HG02571 (cell line): ENCODE measurements at regions not wholly inside any gene's neighbourhood (a gene's known extent, or its start where the extent isn't known, plus 50 kb on each side); places are given as distances from the start of the nearest gene placed in this dataset.
"Not testable (repeated sequence)": the region's sequence is repeated elsewhere in the genome, so short reads cannot be mapped to it uniquely, and the experiment has no call there.

Experiments
- ATAC-seq: cut with Tn5 transposase; IDR thresholded peaks from one replicate; pipeline ENCODE4 v1.9.1; 2021; ENCODE audit warnings: mild to moderate bottlenecking, moderate library complexity; ENCODE audit not compliant: unreplicated experiment

GRCh38 chr13:50129706-50130122 lies 114.5 kb downstream of the KCNRG start:
- no peak for ATAC-seq

- ATAC-seq = no peak
Measured at GRCh38 chr13:50130123-50130946, 115.1 kb downstream of the KCNRG start.

- ATAC-seq = no peak
Measured at GRCh38 chr13:50131920-50132903, 117.0 kb downstream of the KCNRG start.

DNA sequence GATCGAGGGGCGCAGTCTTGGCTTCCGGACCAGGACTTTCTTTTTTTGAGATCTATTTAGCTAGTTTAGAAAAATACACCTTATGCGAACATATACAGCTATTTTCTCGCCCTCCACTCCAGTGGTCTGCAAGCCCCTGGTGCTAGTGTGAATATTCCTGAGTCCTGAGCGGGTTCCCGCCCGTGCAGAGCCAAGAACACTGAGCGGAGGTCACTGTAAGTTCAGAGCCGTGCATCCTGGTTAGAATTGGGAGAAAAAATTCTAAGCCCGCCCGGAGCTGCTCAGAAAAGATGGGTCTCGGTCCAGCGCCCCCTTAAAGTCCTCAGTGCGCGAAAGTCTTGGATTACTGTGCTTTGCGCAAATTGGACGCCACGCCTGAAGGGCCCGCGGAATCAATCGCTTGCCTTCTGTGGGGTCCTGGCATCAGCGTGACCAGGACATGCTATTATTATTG lies 117.7 kb downstream of the KCNRG start:
- ATAC-seq = no peak

- no peak for ATAC-seq
Measured at GRCh38 chr13:50133358-50133953, 118.2 kb downstream of the KCNRG start.

DNA sequence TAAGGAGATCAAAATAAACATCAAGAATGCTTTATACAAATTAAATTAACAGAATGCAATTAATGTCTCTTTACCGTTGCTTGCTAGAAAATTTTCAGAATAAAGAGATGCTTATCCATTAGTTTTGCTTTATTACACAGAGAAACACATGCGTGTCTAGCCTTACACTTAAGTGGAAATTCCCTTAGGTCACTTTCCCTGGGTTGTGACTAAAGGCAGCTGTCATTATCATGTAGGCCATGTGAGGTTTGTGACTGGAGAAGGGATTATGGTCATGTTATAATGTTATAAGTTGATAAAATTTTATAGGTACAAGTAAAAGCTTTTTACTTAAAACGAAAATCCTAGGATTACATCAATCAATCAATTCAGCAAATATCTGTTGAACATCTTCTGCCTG lies 121.0 kb downstream of the KCNRG start:
- no peak for ATAC-seq

DNA sequence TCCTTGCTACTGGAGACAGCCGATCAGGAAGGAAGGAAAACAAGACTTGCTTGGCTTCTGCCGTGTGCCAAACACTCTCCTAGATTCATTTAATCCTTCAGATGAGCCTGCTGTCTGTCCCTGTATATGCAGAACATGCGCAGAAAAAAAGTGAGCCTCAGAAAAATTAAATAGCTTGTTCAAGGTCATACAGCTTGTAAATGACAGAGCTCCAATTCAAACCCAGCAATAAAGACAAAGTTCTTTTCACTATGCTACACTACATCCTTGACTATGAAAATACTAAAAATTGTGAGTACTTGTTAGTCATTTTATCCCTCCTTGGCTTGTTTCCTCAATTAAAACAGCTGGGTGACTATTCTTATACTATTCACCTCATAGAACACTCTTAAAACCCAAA lies 121.4 kb downstream of the KCNRG start:
- ATAC-seq = no peak

DNA sequence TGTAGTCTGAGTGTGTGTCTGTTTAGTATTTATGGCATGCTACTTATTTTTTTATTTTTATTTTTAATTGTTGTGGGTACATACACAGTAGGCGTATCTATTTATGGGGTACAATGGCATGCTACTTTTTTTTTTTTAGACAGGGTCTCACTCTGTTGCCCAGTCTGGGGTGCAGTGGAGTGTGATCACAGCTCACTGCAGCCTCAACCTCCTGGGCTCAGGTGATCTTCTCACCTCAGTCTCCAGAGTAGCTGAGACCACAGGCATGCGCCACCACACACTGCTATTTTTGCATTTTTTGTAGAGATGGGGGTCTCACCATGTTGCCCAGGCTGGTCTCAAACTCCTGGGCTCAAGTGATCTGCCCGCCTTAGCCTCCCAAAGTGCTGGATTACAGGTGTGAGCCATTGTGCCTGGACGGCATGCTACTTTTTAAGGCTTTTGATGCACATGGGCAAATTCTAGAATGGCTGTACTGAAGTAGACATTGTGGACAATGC lies 124.2 kb downstream of the KCNRG start:
- ATAC-seq = not testable (repeated sequence)

GRCh38 chr13:50140153-50140552 lies 124.9 kb downstream of the KCNRG start:
- ATAC-seq = no peak

DNA sequence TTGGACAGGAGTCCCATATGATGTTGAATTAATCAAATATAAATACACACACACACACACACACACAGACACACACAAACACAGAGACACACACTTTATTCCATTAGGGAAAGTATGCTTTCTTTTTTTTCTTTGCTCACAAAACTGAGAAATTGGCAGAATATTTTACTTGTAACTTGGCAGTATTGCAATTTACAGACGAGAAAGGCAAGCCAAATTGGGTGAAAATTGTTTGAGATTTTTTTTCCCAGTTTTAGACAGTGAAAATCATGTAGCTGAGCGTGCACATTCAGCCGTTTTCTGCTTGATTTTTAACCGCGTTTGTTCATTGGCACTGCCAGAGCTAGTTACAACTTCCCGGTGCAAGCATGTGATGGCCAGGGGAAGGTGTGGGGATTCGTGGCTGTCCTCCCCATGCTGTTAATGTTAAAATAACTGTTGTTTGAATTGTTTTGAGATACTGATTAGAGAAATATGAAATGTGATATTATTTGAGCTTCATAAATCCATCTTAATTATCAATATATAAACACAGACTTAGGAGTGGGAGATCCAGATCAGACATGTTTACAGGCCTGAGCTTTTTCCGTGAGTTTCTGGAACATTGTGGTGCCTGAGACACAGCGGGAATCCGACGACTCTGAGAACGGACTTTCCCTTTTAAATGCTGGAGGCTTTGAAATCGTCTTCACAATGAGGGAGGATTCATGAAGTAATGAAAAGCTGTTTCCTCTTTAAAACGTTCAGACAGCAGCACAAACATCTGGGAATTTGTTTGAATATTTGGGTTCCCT lies 125.5 kb downstream of the KCNRG start:
- no peak for ATAC-seq

- ATAC-seq = no peak
Measured at GRCh38 chr13:50141375-50141975, 126.2 kb downstream of the KCNRG start.

DNA sequence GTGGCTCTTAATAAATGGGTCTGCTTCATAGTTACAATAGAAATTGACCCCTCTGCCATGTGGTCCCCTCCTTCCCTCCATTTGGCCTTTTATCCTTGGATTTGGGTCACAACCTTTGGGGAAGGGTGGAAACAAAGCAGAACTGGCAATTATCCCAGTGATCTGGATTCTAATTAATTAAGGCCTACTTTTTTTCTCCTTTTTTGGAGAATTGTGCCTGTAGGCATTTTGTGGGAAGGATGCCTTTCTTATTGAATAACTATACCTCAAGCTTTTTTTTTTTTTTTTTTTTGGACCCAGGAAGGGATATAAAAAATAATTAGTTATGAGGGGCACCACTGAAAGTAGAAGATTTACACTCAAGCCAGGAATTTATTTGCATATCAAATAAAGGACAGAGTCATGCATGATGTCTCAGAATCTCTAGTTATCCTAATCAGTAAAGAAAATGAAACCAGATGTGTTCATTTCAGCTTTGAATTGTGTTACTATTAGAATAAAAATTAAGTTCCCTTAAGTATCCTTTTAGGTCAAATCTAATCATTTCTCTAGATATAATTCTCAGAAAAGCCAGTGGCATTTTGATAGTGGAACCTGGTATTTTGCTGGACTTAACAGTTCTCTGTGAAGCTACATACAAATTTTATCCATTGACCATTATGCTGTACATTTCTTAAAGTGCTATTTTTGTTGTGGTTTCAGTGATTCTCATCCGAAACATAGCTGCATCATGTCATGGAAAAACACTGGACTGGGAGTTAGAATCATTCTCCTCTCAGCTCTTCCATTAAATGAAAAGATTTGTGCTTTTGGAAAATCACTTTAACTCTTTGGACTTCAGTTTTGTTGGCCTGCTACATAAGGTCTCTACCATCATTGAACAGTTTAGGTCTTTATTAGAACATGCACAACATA lies 129.3 kb downstream of the KCNRG start:
- ATAC-seq = no peak

DNA sequence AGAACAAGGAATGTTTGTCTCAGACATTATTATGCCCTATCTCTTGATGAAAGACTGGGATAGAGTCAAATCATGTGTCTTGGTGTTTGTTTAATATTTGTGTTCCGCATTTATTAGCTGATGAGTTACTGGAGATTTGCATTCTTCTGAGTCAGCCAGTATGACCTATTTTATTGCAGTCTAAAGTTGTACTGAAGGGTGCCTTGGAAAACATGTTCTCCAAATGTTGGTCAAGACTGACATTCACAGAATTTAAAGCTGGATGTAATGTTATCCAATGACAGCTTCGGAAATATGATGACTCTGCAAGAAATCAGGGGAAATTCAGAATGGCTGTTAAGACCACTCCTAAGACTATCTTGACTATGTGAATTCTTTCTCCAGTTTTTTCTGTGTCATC lies 134.0 kb downstream of the KCNRG start:
- no peak for ATAC-seq

DNA sequence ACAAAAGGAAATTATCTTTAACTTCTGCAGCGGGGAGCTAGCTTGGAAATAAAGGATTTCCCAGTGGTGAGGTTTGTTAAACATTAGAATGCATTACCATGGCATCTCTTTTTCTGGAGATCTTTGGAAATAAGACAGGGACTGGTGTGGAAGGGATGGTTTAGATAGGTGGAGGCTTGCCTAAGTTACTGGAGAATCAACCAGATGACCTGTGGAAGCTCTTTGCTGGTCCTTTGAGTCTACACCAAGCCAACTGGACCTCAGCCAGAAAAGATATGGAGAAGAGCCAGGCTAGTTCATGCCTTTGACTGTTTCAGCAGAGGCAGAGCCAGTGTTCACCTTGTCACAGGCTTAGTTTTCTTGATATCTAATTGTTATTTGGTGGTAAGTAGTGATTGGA lies 134.7 kb downstream of the KCNRG start:
- no peak for ATAC-seq

GRCh38 chr13:50152224-50152623 lies 137.0 kb downstream of the KCNRG start:
- no peak for ATAC-seq

DNA sequence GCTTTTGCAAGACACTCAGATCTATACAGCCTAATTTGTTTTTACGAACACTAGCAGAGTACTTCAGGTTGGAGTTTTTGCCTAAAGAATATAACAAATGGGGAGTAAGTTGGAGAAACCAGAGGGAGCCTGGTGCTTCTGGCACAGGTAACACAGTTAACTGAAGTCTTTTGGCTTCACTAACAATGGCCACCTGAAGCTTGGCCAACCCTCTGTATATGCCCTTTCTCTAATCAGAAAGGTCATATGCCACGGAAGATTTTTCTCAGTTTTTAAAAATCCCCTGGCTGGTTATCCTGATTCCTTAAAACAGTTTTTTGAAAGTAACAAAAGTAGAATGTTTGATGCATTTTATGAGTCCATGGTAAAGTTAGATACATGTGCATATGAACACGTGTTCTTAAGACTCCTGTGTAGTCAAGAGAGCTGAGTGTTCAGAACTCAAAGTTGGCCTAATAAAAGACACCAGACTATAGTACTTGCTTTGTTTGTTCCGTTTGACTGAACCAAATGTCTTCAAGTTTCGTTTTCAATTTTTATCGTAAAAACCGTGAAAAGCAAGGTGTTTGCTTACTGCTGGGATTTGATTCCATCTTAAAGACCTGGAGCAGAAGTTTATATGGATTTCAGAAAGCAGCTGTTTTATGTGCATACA lies 137.5 kb downstream of the KCNRG start:
- ATAC-seq = no peak

DNA sequence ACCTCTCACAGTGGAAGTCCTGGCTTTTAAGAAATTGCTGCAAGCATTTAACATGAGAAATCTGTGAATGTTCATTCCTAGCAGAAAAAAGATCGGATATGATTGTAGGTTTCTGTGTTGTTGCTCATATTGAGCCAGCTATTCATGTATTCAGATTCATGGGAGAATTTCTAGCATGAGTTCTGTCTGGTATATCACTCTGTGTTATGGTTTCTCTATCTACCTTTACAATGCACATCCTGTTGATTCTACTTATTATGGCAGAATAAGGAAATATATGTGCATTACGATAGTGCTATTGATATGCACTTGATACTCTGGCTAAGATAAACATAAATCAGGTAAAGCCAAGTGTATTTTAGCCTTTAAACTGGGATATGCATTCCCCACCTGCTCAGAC lies 138.2 kb downstream of the KCNRG start:
- no peak for ATAC-seq

GRCh38 chr13:50153876-50154275 lies 138.6 kb downstream of the KCNRG start:
- ATAC-seq = no peak
